ENCODE measurements at regions not wholly inside any gene's neighbourhood (a gene's known extent, or its start where the extent isn't known, plus 50 kb on each side); places are given as distances from the start of the nearest gene placed in this dataset.

DNA sequence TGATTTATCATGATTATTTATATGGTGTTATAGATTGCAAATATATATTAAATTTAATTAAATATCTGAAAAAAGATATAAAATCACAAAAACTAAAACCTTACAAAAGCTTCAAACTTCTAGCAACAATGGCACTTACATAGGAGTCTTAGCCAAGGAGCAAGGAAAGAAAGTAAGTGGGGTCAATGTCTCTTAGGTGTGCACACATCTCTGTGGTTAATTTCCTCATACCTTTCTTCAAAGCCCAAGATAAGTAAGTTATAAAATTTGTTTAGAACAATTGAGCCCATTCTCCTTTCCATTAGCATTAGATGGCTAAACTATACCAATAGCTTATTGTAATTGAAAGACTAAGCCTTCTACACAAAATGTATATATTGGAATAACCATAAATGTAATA is 161.6 kb upstream of the PDE4D start:
- TF ChIP-seq, protein P1, sequence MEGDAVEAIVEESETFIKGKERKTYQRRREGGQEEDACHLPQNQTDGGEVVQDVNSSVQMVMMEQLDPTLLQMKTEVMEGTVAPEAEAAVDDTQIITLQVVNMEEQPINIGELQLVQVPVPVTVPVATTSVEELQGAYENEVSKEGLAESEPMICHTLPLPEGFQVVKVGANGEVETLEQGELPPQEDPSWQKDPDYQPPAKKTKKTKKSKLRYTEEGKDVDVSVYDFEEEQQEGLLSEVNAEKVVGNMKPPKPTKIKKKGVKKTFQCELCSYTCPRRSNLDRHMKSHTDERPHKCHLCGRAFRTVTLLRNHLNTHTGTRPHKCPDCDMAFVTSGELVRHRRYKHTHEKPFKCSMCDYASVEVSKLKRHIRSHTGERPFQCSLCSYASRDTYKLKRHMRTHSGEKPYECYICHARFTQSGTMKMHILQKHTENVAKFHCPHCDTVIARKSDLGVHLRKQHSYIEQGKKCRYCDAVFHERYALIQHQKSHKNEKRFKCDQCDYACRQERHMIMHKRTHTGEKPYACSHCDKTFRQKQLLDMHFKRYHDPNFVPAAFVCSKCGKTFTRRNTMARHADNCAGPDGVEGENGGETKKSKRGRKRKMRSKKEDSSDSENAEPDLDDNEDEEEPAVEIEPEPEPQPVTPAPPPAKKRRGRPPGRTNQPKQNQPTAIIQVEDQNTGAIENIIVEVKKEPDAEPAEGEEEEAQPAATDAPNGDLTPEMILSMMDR (IDR thresholded peaks at IDR 0.05; ENCODE audit: low read depth, low read length, missing input control): no peak
- TF ChIP-seq, protein P2, sequence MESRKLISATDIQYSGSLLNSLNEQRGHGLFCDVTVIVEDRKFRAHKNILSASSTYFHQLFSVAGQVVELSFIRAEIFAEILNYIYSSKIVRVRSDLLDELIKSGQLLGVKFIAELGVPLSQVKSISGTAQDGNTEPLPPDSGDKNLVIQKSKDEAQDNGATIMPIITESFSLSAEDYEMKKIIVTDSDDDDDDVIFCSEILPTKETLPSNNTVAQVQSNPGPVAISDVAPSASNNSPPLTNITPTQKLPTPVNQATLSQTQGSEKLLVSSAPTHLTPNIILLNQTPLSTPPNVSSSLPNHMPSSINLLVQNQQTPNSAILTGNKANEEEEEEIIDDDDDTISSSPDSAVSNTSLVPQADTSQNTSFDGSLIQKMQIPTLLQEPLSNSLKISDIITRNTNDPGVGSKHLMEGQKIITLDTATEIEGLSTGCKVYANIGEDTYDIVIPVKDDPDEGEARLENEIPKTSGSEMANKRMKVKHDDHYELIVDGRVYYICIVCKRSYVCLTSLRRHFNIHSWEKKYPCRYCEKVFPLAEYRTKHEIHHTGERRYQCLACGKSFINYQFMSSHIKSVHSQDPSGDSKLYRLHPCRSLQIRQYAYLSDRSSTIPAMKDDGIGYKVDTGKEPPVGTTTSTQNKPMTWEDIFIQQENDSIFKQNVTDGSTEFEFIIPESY (IDR thresholded peaks at IDR 0.05): no peak
- no peak for TF ChIP-seq RAD21 (IDR thresholded peaks at IDR 0.05)
- TF ChIP-seq GABPA (IDR thresholded peaks at IDR 0.05 in 1 of 2, conservative IDR thresholded peaks at IDR 0.05 in 1 of 2): no peak
- TF ChIP-seq, protein P3, sequence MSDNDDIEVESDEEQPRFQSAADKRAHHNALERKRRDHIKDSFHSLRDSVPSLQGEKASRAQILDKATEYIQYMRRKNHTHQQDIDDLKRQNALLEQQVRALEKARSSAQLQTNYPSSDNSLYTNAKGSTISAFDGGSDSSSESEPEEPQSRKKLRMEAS (IDR thresholded peaks at IDR 0.05): no peak
- TF ChIP-seq TAF1 (conservative IDR thresholded peaks at IDR 0.05): no peak
- TF ChIP-seq, protein P4, sequence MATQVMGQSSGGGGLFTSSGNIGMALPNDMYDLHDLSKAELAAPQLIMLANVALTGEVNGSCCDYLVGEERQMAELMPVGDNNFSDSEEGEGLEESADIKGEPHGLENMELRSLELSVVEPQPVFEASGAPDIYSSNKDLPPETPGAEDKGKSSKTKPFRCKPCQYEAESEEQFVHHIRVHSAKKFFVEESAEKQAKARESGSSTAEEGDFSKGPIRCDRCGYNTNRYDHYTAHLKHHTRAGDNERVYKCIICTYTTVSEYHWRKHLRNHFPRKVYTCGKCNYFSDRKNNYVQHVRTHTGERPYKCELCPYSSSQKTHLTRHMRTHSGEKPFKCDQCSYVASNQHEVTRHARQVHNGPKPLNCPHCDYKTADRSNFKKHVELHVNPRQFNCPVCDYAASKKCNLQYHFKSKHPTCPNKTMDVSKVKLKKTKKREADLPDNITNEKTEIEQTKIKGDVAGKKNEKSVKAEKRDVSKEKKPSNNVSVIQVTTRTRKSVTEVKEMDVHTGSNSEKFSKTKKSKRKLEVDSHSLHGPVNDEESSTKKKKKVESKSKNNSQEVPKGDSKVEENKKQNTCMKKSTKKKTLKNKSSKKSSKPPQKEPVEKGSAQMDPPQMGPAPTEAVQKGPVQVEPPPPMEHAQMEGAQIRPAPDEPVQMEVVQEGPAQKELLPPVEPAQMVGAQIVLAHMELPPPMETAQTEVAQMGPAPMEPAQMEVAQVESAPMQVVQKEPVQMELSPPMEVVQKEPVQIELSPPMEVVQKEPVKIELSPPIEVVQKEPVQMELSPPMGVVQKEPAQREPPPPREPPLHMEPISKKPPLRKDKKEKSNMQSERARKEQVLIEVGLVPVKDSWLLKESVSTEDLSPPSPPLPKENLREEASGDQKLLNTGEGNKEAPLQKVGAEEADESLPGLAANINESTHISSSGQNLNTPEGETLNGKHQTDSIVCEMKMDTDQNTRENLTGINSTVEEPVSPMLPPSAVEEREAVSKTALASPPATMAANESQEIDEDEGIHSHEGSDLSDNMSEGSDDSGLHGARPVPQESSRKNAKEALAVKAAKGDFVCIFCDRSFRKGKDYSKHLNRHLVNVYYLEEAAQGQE (IDR thresholded peaks at IDR 0.05): no peak
- TF ChIP-seq RXRA (IDR thresholded peaks at IDR 0.05): no peak

All from liver (tissue), 3 donors.